Retinal pigment epithelial cell (primary cell): ENCODE measurements at regions not wholly inside any gene's neighbourhood (a gene's known extent, or its start where the extent isn't known, plus 50 kb on each side); places are given as distances from the start of the nearest gene placed in this dataset.
A peak's percentile ranks its signal among the peaks of the same experiment; 100 is the strongest.
"Not testable (repeated sequence)": the region's sequence is repeated elsewhere in the genome, so short reads cannot be mapped to it uniquely, and the experiment has no call there.

Source experiments
- DNase-seq: peaks from one replicate; pipeline ENCODE4 v3.0.0-alpha.2; 2010; ENCODE audit warnings: low read depth
- H3K4me3 ChIP-seq: 2 replicates; pipeline ENCODE4 v1.5.1; 2011; ENCODE audit warnings: mild to moderate bottlenecking, low read length, control low read depth, moderate library complexity
- TF ChIP-seq, protein P1 (sequence below): conservative IDR thresholded peaks from 2 replicates; pipeline ENCODE4 v1.5.1; 2011; ENCODE audit warnings: low read depth, low read length, control low read depth, inconsistent platforms

DNA sequence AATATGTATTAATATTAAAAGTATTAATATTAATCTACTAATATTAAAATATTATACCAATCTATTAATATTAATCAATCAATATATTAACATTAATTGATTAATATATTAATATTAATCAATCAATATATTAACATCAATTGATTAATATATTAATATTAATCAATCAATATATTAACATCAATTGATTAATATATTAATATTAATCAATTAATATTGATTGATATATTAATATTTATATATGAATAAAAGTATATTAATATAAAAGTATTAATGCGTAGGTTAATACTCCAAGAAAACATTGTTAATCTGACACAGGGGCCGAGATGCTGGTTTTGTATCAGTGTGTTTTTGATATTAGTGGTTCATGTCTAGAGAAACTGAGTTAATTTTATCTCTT, 1430.1 kb upstream of the SEL1L start:
- no peak for DNase-seq
- TF ChIP-seq, protein P1, sequence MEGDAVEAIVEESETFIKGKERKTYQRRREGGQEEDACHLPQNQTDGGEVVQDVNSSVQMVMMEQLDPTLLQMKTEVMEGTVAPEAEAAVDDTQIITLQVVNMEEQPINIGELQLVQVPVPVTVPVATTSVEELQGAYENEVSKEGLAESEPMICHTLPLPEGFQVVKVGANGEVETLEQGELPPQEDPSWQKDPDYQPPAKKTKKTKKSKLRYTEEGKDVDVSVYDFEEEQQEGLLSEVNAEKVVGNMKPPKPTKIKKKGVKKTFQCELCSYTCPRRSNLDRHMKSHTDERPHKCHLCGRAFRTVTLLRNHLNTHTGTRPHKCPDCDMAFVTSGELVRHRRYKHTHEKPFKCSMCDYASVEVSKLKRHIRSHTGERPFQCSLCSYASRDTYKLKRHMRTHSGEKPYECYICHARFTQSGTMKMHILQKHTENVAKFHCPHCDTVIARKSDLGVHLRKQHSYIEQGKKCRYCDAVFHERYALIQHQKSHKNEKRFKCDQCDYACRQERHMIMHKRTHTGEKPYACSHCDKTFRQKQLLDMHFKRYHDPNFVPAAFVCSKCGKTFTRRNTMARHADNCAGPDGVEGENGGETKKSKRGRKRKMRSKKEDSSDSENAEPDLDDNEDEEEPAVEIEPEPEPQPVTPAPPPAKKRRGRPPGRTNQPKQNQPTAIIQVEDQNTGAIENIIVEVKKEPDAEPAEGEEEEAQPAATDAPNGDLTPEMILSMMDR, result no peak
- no peak overlapping the region for H3K4me3 ChIP-seq

- no peak for DNase-seq
- TF ChIP-seq, protein P1, result no peak
- no peak overlapping the region for H3K4me3 ChIP-seq
Observed at GRCh38 chr14:82987502-82988124, 1454.0 kb upstream of the SEL1L start.

DNA sequence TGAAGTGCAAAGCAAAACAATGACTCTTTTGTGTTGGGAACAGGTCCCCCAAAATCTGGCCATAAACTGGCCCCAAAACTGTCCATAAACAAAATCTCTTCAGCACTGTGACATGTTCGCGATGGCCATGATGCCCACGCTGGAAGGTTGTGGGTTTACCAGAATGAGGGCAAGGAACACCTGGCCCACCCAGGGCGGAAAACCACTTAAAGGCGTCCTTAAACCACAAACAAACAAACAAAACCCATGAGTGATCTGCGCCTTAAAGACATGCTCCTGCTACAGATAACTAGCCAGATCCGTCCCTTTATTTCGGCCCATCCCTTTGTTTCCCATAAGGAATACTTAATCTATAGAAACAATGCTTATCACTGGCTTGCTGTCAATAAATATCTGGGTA, 1460.9 kb upstream of the SEL1L start:
- DNase-seq, H3K4me3 ChIP-seq: not testable (repeated sequence)

- no peak for DNase-seq
- TF ChIP-seq, protein P1, result peak; percentile 63
- no peak overlapping the region for H3K4me3 ChIP-seq
Observed at GRCh38 chr14:82999802-83000201, 1466.1 kb upstream of the SEL1L start.

GRCh38 chr14:83004456-83005006, 1470.9 kb upstream of the SEL1L start:
- DNase-seq, result no peak
- H3K4me3 ChIP-seq, result no peak overlapping the region
- TF ChIP-seq, protein P1, result no peak

- no peak for DNase-seq
- TF ChIP-seq, protein P1, result no peak
Observed at GRCh38 chr14:83006121-83006670, 1472.5 kb upstream of the SEL1L start.

GRCh38 chr14:83007052-83007451, 1473.4 kb upstream of the SEL1L start:
- DNase-seq, result not testable (repeated sequence)

More at GRCh38 chr14:83006121-83006670, 1472.5 kb upstream of the SEL1L start:
- no peak overlapping the region for H3K4me3 ChIP-seq

GRCh38 chr14:83007641-83008225, 1474.1 kb upstream of the SEL1L start:
- no peak overlapping the region for H3K4me3 ChIP-seq
- TF ChIP-seq, protein P1, result no peak
- DNase-seq, result no peak

More at GRCh38 chr14:83007052-83007451, 1473.4 kb upstream of the SEL1L start:
- H3K4me3 ChIP-seq, result not testable (repeated sequence)
